HCT116 (cell line): ENCODE measurements at regions not wholly inside any gene's neighbourhood (a gene's known extent, or its start where the extent isn't known, plus 50 kb on each side); places are given as distances from the start of the nearest gene placed in this dataset.
A peak's percentile ranks its signal among the peaks of the same experiment; 100 is the strongest.

ENCODE experiments used
- ATAC-seq: fragments of 200-7000 bp; cut with Tn5 transposase; 2 replicates; pipeline ENCODE4 v1.9.1; 2020; ENCODE audit warnings: mild to moderate bottlenecking, moderate library complexity
- BruUV-seq: library from RNA; stranded (reverse); fragments of 400-500 nt; replicated peaks from 2 replicates; lab custom pipeline; 2021; lab: Mats Ljungman, UMichigan
- CTCF ChIA-PET: fragments of 300-600 bp; sonication (Branson Sonifier 250); formaldehyde crosslinking; loops from one replicate; lab custom pipeline; 2021; ENCODE audit warnings: antibody characterized with exemption; lab: Charles Lee
- POLR2A ChIA-PET: fragments of 300-600, 350-600 bp; sonication (Branson Sonifier 250); formaldehyde crosslinking; loops from one replicate; lab custom pipeline; 2021; ENCODE audit warnings: antibody characterized with exemption; lab: Charles Lee
- RAD21 ChIA-PET, 2 experiments: fragments of 300-600 bp; sonication (Branson Sonifier 250); formaldehyde crosslinking; loops; one replicate each; lab custom pipeline; 2023; ENCODE audit warnings: low total read pairs in 2 of 2; ENCODE audit not compliant: uncharacterized antibody in 2 of 2, unreplicated experiment in 2 of 2, low non-redundant PET in 1 of 2; lab: Charles Lee
- DNase-seq: peaks from one replicate; pipeline ENCODE4 v3.0.0-alpha.2; 2010; ENCODE audit warnings: low read depth, low spot score
- H2AFZ ChIP-seq: fragments of 200-600 bp; shearing (Covaris generic), sonication (generic); 2 replicates; pipeline ENCODE4 v1.6.1; 2017; ENCODE audit warnings: low read depth, mixed run types, mixed read lengths, antibody characterized with exemption, low read length; ENCODE audit not compliant: poor library complexity, severe bottlenecking
- H3K27ac ChIP-seq: 2 replicates; pipeline ENCODE4 v1.5.1; 2012; ENCODE audit warnings: low read depth, low read length
- H3K27me3 ChIP-seq: fragments of 200-600 bp; sonication (generic); 2 replicates; pipeline ENCODE4 v1.6.1; 2016; ENCODE audit warnings: mixed run types, low read length, mixed read lengths; ENCODE audit not compliant: insufficient read depth
- H3K36me3 ChIP-seq, 2 experiments: fragments of 200-500 bp in 1 of 2; fragments of 200-600 bp in 1 of 2; sonication (Bioruptor generic) in 1 of 2; sonication (generic) in 1 of 2; 2 replicates each; pipeline versions ENCODE4 v1.5.1 to v1.6.1; 2014 to 2016; ENCODE audit warnings: low read length in 2 of 2, inconsistent platforms in 1 of 2, mixed read lengths in 1 of 2, mixed run types in 1 of 2; ENCODE audit not compliant: insufficient read depth in 2 of 2, control insufficient read depth in 1 of 2
- H3K4me1 ChIP-seq, 2 experiments: fragments of 200-600 bp in 1 of 2; sonication (generic) in 1 of 2; 2 replicates each; pipeline versions ENCODE4 v1.5.1 to v1.6.1; 2012 to 2017; ENCODE audit warnings: low read length in 2 of 2, inconsistent platforms in 1 of 2, mild to moderate bottlenecking in 1 of 2, mixed read lengths in 1 of 2, mixed run types in 1 of 2, moderate library complexity in 1 of 2; ENCODE audit not compliant: insufficient read depth in 2 of 2, control insufficient read depth in 1 of 2
- H3K4me2 ChIP-seq: fragments of 200-600 bp; sonication (generic); 2 replicates; pipeline ENCODE4 v1.6.1; 2017; ENCODE audit warnings: mixed run types, low read length, mixed read lengths
- H3K4me3 ChIP-seq, 2 experiments: fragments of 200-600 bp in 1 of 2; sonication (generic) in 1 of 2; replicated peaks in 1 of 2; 2 replicates each; pipeline ENCODE4 v1.5.1; 2011 to 2016; ENCODE audit warnings: low read length in 2 of 2, control low read depth in 1 of 2, low read depth in 1 of 2, mild to moderate bottlenecking in 1 of 2, mixed read lengths in 1 of 2, mixed run types in 1 of 2
- H3K79me2 ChIP-seq: fragments of 200-600 bp; sonication (generic); 2 replicates; pipeline ENCODE4 v1.6.1; 2017; ENCODE audit warnings: mild to moderate bottlenecking, mixed run types, low read length, moderate library complexity, mixed read lengths; ENCODE audit not compliant: insufficient read depth
- H3K9ac ChIP-seq: fragments of 200-600 bp; sonication (generic); 2 replicates; pipeline ENCODE4 v1.6.1; 2016; ENCODE audit warnings: low read length, mixed read lengths
- H3K9me2 ChIP-seq: fragments of 200-600 bp; sonication (generic), shearing (Covaris generic); 2 replicates; pipeline ENCODE4 v1.6.1; 2017; ENCODE audit warnings: mixed run types, mild to moderate bottlenecking, moderate library complexity; ENCODE audit not compliant: insufficient read depth
- H3K9me3 ChIP-seq, 2 experiments: fragments of 200-500 bp in 1 of 2; fragments of 200-600 bp in 1 of 2; sonication (Bioruptor generic) in 1 of 2; sonication (generic) in 1 of 2; 2 replicates each; pipeline ENCODE4 v1.6.1; 2014 to 2017; ENCODE audit warnings: low read length in 2 of 2, mixed read lengths in 2 of 2, inconsistent platforms in 1 of 2, low read depth in 1 of 2, mild to moderate bottlenecking in 1 of 2, mixed run types in 1 of 2, moderate library complexity in 1 of 2; ENCODE audit not compliant: control insufficient read depth in 1 of 2, insufficient read depth in 1 of 2
- H4K20me1 ChIP-seq: fragments of 200-600 bp; sonication (generic), shearing (Covaris generic); 2 replicates; pipeline ENCODE4 v1.6.1; 2017; ENCODE audit warnings: mixed run types, mild to moderate bottlenecking, moderate library complexity; ENCODE audit not compliant: insufficient read depth
- CTCF ChIP-seq, 3 experiments: fragments of 200-600 bp in 1 of 3; sonication (generic) in 1 of 3; IDR thresholded peaks in 2 of 3; conservative IDR thresholded peaks in 1 of 3; 2 replicates each; pipeline ENCODE4 v1.5.1; 2012 to 2017; ENCODE audit warnings: low read depth in 2 of 3, low read length in 2 of 3, antibody characterized with exemption in 1 of 3, borderline replicate concordance in 1 of 3, control low read depth in 1 of 3, mild to moderate bottlenecking in 1 of 3, mixed read lengths in 1 of 3, mixed run types in 1 of 3, moderate library complexity in 1 of 3; ENCODE audit not compliant: insufficient read depth in 1 of 3
- EGR1 ChIP-seq: IDR thresholded peaks from 2 replicates; pipeline ENCODE4 v1.6.1; 2012; ENCODE audit warnings: low read depth
- ELF1 ChIP-seq: IDR thresholded peaks from 2 replicates; pipeline ENCODE4 v1.6.1; 2012; ENCODE audit warnings: low read depth, borderline replicate concordance
- FOSL1 ChIP-seq: IDR thresholded peaks from 2 replicates; pipeline ENCODE4 v1.6.1; 2012; ENCODE audit warnings: low read depth
- POLR2A ChIP-seq: IDR thresholded peaks from 2 replicates; pipeline ENCODE4 v1.7.0; 2011; ENCODE audit warnings: borderline replicate concordance; ENCODE audit not compliant: insufficient read depth, insufficient read length; ENCODE audit errors: extremely low read depth
- POLR2AphosphoS5 ChIP-seq: IDR thresholded peaks from 2 replicates; pipeline ENCODE4 v1.6.1; 2011; ENCODE audit warnings: mild to moderate bottlenecking, low read depth, low read length, moderate library complexity
- REST ChIP-seq: IDR thresholded peaks from 2 replicates; pipeline ENCODE4 v1.6.1; 2012; ENCODE audit warnings: low read depth
- SIN3A ChIP-seq: IDR thresholded peaks from 2 replicates; pipeline ENCODE4 v1.6.1; 2012; ENCODE audit warnings: low read depth
- SP1 ChIP-seq: IDR thresholded peaks from 2 replicates; pipeline ENCODE4 v1.6.1; 2012; ENCODE audit warnings: low read depth
- SRF ChIP-seq: IDR thresholded peaks from 2 replicates; pipeline ENCODE4 v1.6.1; 2012; ENCODE audit warnings: low read depth
- TCF7L2 ChIP-seq: IDR thresholded peaks from 2 replicates; pipeline ENCODE4 v1.7.0; 2011; ENCODE audit warnings: borderline replicate concordance, inconsistent platforms; ENCODE audit not compliant: insufficient read depth, insufficient read length; ENCODE audit errors: extremely low read depth
- ZBTB33 ChIP-seq: IDR thresholded peaks from 2 replicates; pipeline ENCODE4 v1.6.1; 2011; ENCODE audit warnings: mild to moderate bottlenecking, low read length, moderate library complexity; ENCODE audit not compliant: insufficient replicate concordance; ENCODE audit errors: extremely low read depth
- intact Hi-C: fragments of 100-400 bp; cut with micrococcal nuclease; formaldehyde crosslinking; loops from 2 replicates; pipeline ENCODE4 v1.10.0; 2022

- no peak overlapping the region for H3K4me3 ChIP-seq
- intact Hi-C loops: no loop called here
- H3K27ac ChIP-seq: no peak overlapping the region
- POLR2A ChIA-PET: no interaction called here
- RAD21 ChIA-PET: no interaction called here
- H3K4me2 ChIP-seq: 0 out of 2 replicates have a peak overlapping the region, but pooled peaks have one; percentile 11
- TF ChIP-seq CTCF (IDR thresholded peaks at IDR 0.05 in 2 of 3, conservative IDR thresholded peaks at IDR 0.05 in 1 of 3; ENCODE audit: borderline replicate concordance in 1 of 3, insufficient read depth in 1 of 3, low read depth in 2 of 3, low read length in 2 of 3) (peak in 2 of 3 experiments; percentile 41 to 51; a peak in 4 of 6 replicates), ELF1 (no peak)
- H4K20me1 ChIP-seq: no peaks in the 10 kb centered on the region
- peaks cover 0 to 9% of the 10 kb centered on the region in 2 experiments; a peak in 2 of 4 replicates for H3K4me1 ChIP-seq
- H3K27me3 ChIP-seq: no peaks in the 10 kb centered on the region
- BruUV-seq: no TSS peak
- H3K79me2 ChIP-seq: no peaks in the 10 kb centered on the region
- DNase-seq (peak; percentile 22), ATAC-seq (peak; percentile 76)
- CTCF ChIA-PET: interaction anchor here (0.6 to 2.0 kb wide), 12 partner anchors 10 to 949 kb away, joined by 3 to 8 read pairs (median 4); partner anchors contain the start of gene BMP4
- H2AFZ ChIP-seq: no peak overlapping the region
- no peaks in the 10 kb centered on the region for H3K36me3 ChIP-seq
- no peak overlapping the region for H3K9ac ChIP-seq
- peaks cover 0 to 7% of the 10 kb centered on the region in 2 experiments; a peak in 1 of 4 replicates for H3K9me3 ChIP-seq
- H3K9me2 ChIP-seq: no peaks in the 10 kb centered on the region
These were observed 245.9 kb upstream of the DDHD1 start for GRCh38 chr14:53399057-53399456.

- ChIA-PET RAD21 (no interaction called here), CTCF (interaction anchor here (0.9 to 2.0 kb wide), 8 partner anchors 12 to 949 kb away, joined by 3 to 8 read pairs (median 4); no protein-coding TSS in a partner anchor), POLR2A (no interaction called here)
- no peak overlapping the region for H3K9ac ChIP-seq
- DNase-seq (no peak), ATAC-seq (no peak)
- no peaks in the 10 kb centered on the region for H3K9me2 ChIP-seq
- peaks cover 0 to 9% of the 10 kb centered on the region in 2 experiments; a peak in 2 of 4 replicates for H3K4me1 ChIP-seq
- H3K79me2 ChIP-seq: no peaks in the 10 kb centered on the region
- TF ChIP-seq TCF7L2 (no peak), SRF (no peak), POLR2AphosphoS5 (no peak), EGR1 (no peak), POLR2A (no peak), ZBTB33 (no peak), REST (no peak), SP1 (no peak), FOSL1 (no peak), SIN3A (no peak)
- H4K20me1 ChIP-seq: no peaks in the 10 kb centered on the region
- H2AFZ ChIP-seq: no peak overlapping the region
- H3K4me3 ChIP-seq: no peak overlapping the region
- intact Hi-C loops: no loop called here
- BruUV-seq: no TSS peak
- H3K4me2 ChIP-seq: no peak overlapping the region
- peaks cover 0 to 7% of the 10 kb centered on the region in 2 experiments; a peak in 1 of 4 replicates for H3K9me3 ChIP-seq
- H3K27me3 ChIP-seq: no peaks in the 10 kb centered on the region
- no peak overlapping the region for H3K27ac ChIP-seq
- no peaks in the 10 kb centered on the region for H3K36me3 ChIP-seq
These were observed 245.5 kb upstream of the DDHD1 start for GRCh38 chr14:53398616-53399015.
